Activated T-cell treated with anti-CD3 and anti-CD28 coated beads, Interleukin-2, amount 50 U/mL, for 72 hours (primary cell): ENCODE measurements at regions not wholly inside any gene's neighbourhood (a gene's known extent, or its start where the extent isn't known, plus 50 kb on each side); places are given as distances from the start of the nearest gene placed in this dataset.

Source experiments
- ATAC-seq, 2 donors: fragments of 150-1000 bp; cut with Tn5 transposase; replicated peaks in 1 of 2; 2 replicates each; pipeline ENCODE4 v1.10.0; 2021; ENCODE audit warnings: moderate library complexity in 2 of 2, mild to moderate bottlenecking in 1 of 2
- DNase-seq, 2 donors: peaks; one replicate each; pipeline ENCODE4 v3.0.0; 2021 to 2022; ENCODE audit warnings: mixed read lengths in 1 of 2
- H3K27ac Mint-ChIP-seq: one replicate; pipeline ENCODE4 v1.8.0; 2022; ENCODE audit warnings: mild to moderate bottlenecking, moderate library complexity, mixed read lengths
- H3K27me3 Mint-ChIP-seq: one replicate; pipeline ENCODE4 v1.8.0; 2022; ENCODE audit warnings: low read depth, mixed read lengths
- H3K36me3 Mint-ChIP-seq, 2 donors: one replicate each; pipeline ENCODE4 v1.8.0; 2022; ENCODE audit warnings: mixed read lengths in 2 of 2, mild to moderate bottlenecking in 1 of 2; ENCODE audit not compliant: insufficient read depth in 2 of 2
- H3K4me1 Mint-ChIP-seq: one replicate; pipeline ENCODE4 v1.8.0; 2022; ENCODE audit warnings: low read depth, mixed read lengths
- H3K4me3 Mint-ChIP-seq, 2 donors: one replicate each; pipeline ENCODE4 v1.8.0; 2022; ENCODE audit warnings: mild to moderate bottlenecking in 2 of 2, mixed read lengths in 2 of 2, moderate library complexity in 2 of 2
- H3K9me3 Mint-ChIP-seq, 2 donors: one replicate each; pipeline ENCODE4 v1.8.0; 2022; ENCODE audit warnings: mixed read lengths in 2 of 2

- ATAC-seq (no peak), DNase-seq (no peak)
- Mint-ChIP-seq H3K9me3 (peaks cover 1 to 6% of the 10 kb centered on the region in 2 donors), H3K4me3 (no peak overlapping the region), H3K27me3 (no peaks in the 10 kb centered on the region), H3K27ac (no peak overlapping the region), H3K36me3 (no peaks in the 10 kb centered on the region), H3K4me1 (no peaks in the 10 kb centered on the region)
Measured at GRCh38 chr11:42713279-42713678, 598.5 kb upstream of the API5 start.

DNA sequence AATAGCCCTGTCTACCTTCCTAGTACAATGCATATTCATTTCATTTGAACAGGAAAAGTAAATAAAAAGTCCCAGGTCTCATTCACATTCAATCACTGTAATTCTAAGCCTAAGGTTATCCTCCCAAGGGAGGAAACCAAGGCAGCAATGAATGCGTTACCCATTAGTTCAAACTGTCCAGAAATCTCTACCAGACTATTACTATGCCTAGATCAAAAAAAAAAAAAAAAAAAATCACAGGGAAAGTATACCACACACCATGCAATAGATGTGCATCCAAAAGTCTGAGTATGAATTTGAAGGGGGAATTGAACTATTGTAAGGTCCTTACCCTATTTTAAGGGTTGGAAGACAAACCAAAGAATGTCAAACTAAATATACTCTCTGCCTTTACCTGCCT, 598.0 kb upstream of the API5 start:
- peaks cover 1 to 6% of the 10 kb centered on the region in 2 donors for H3K9me3 Mint-ChIP-seq
- H3K27me3 Mint-ChIP-seq = no peaks in the 10 kb centered on the region

GRCh38 chr11:42720716-42721563, 590.9 kb upstream of the API5 start:
- Mint-ChIP-seq H3K27me3 (no peaks in the 10 kb centered on the region), H3K4me1 (no peaks in the 10 kb centered on the region), H3K27ac (no peak overlapping the region), H3K36me3 (no peaks in the 10 kb centered on the region), H3K9me3 (peaks cover 7 to 8% of the 10 kb centered on the region in 2 donors), H3K4me3 (no peak overlapping the region)
- no peak for DNase-seq
- no peak for ATAC-seq

More for the DNA sequence above, 598.0 kb upstream of the API5 start:
- no peaks in the 10 kb centered on the region for H3K36me3 Mint-ChIP-seq
- no peak for DNase-seq
- no peak overlapping the region for H3K4me3 Mint-ChIP-seq
- ATAC-seq = no peak
- H3K4me1 Mint-ChIP-seq = no peaks in the 10 kb centered on the region
- no peak overlapping the region for H3K27ac Mint-ChIP-seq

DNA sequence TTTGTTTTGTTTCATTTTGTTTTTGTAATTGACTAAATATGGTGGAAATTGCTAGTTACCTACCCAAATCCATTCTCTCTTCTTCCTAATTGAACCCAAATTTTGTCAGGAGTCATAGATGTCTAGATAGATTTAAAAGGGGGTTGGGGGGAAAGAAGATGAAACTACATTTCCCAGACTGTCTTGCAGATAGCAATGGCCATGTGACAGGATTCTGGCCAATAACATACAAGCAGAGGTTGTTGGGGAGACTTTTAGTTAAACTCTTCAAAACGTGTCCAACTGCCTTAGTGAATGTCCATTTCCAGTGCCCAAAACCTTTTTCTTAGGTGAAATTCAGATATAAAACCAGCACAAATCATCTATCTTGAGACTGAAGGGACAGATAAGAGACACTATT, 583.9 kb upstream of the API5 start:
- DNase-seq (no peak), ATAC-seq (no peak)
- H3K4me3 Mint-ChIP-seq = no peak overlapping the region
- H3K27ac Mint-ChIP-seq = no peak overlapping the region
- no peaks in the 10 kb centered on the region for H3K4me1 Mint-ChIP-seq
- no peaks in the 10 kb centered on the region for H3K36me3 Mint-ChIP-seq
- peaks cover 5 to 6% of the 10 kb centered on the region in 2 donors for H3K9me3 Mint-ChIP-seq
- no peaks in the 10 kb centered on the region for H3K27me3 Mint-ChIP-seq

DNA sequence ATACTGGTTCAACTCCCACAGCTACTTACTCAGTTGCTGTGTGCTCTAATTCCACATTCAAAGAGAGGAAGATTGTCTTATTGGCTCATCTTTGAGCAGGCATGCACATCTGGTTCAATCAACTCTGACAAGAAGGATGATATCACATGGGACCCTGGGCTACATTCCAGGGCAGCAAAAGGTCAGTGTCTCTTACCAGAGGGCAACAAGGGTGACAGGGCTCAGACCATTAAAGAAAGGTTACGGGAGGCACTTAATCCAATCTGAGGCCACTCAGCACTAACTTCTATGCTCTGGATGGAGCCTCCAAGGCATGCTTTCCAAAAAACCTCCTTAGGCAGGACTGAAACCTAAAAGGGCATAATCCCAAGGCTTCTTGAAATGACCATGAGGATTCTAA, 549.4 kb upstream of the API5 start:
- no peak overlapping the region for H3K27ac Mint-ChIP-seq
- H3K27me3 Mint-ChIP-seq = no peaks in the 10 kb centered on the region
- H3K36me3 Mint-ChIP-seq = no peaks in the 10 kb centered on the region
- no peaks in the 10 kb centered on the region for H3K4me1 Mint-ChIP-seq
- ATAC-seq (no peak), DNase-seq (no peak)
- peaks cover 5 to 6% of the 10 kb centered on the region in 2 donors for H3K9me3 Mint-ChIP-seq
- H3K4me3 Mint-ChIP-seq = no peak overlapping the region

- Mint-ChIP-seq H3K4me3 (no peak overlapping the region), H3K4me1 (no peaks in the 10 kb centered on the region), H3K27ac (no peak overlapping the region)
Measured at GRCh38 chr11:42764936-42765335, 546.9 kb upstream of the API5 start.

DNA sequence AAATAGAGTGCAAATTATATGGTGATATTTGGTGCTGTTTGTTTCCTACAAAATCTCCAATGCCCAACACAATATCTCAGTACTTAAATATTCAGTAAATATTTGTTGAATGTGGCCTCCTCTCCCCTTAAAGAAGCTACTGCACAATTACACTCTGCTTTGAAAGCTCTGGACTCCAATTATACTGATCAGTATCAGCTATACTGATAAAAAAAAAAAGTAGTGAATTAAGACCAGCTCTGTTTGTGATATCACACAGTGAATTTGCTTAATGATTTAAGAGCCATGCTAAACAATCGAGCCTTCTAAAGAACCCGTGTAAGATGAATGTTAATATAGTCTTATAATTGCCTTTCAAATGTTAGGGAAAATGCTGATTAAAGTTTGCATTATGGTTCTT, 543.2 kb upstream of the API5 start:
- Mint-ChIP-seq H3K4me3 (no peak overlapping the region), H3K27ac (no peak overlapping the region), H3K27me3 (no peaks in the 10 kb centered on the region), H3K4me1 (no peaks in the 10 kb centered on the region), H3K36me3 (no peaks in the 10 kb centered on the region), H3K9me3 (peaks cover 2 to 5% of the 10 kb centered on the region in 2 donors)
- no peak for ATAC-seq
- no peak for DNase-seq

More at GRCh38 chr11:42764936-42765335, 546.9 kb upstream of the API5 start:
- DNase-seq (no peak), ATAC-seq (no peak)
- Mint-ChIP-seq H3K36me3 (no peaks in the 10 kb centered on the region), H3K9me3 (peaks cover 2 to 7% of the 10 kb centered on the region in 2 donors), H3K27me3 (no peaks in the 10 kb centered on the region)

GRCh38 chr11:42770444-42771065, 541.2 kb upstream of the API5 start:
- no peak overlapping the region for H3K27ac Mint-ChIP-seq
- peak in 1 of 2 donors; percentile 1 for DNase-seq
- peaks cover 2% of the 10 kb centered on the region in 2 donors for H3K9me3 Mint-ChIP-seq

GRCh38 chr11:42772886-42773285, 538.9 kb upstream of the API5 start:
- Mint-ChIP-seq H3K4me1 (no peaks in the 10 kb centered on the region), H3K4me3 (no peak overlapping the region), H3K27ac (no peak overlapping the region), H3K9me3 (peaks cover 2 to 4% of the 10 kb centered on the region in 2 donors), H3K36me3 (no peaks in the 10 kb centered on the region), H3K27me3 (no peaks in the 10 kb centered on the region)
- ATAC-seq (no peak), DNase-seq (no peak)

More at GRCh38 chr11:42770444-42771065, 541.2 kb upstream of the API5 start:
- ATAC-seq = no peak
- no peaks in the 10 kb centered on the region for H3K4me1 Mint-ChIP-seq
- H3K4me3 Mint-ChIP-seq = no peak overlapping the region
- no peaks in the 10 kb centered on the region for H3K27me3 Mint-ChIP-seq
- no peaks in the 10 kb centered on the region for H3K36me3 Mint-ChIP-seq

DNA sequence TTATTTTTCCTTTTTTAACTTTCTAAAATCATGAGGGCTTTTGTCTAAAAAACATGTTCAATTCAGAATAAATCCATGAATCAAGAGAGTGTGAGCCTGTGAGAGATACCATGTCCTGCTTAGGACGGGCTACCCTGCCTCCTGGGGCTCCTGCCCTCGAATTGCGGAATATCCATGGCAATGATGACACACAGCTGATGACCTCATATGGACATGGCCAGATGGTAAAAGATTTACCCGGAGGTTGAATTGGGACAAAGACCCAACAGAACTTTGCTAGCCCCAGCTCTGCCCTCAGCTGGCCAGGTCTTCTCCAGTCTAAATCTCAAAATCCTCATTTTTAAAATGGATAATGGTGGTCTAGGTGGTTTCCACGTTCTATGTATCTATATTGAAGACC, 538.1 kb upstream of the API5 start:
- Mint-ChIP-seq H3K36me3 (no peaks in the 10 kb centered on the region), H3K27me3 (no peaks in the 10 kb centered on the region), H3K4me3 (no peak overlapping the region), H3K27ac (no peak overlapping the region), H3K9me3 (peaks cover 1 to 2% of the 10 kb centered on the region in 2 donors), H3K4me1 (no peaks in the 10 kb centered on the region)
- ATAC-seq (no peak), DNase-seq (no peak)

- H3K27ac Mint-ChIP-seq = no peak overlapping the region
- ATAC-seq (no peak), DNase-seq (no peak)
- no peak overlapping the region for H3K4me3 Mint-ChIP-seq
- H3K27me3 Mint-ChIP-seq = no peaks in the 10 kb centered on the region
- H3K4me1 Mint-ChIP-seq = no peaks in the 10 kb centered on the region
- peaks cover 0 to 1% of the 10 kb centered on the region in 2 donors for H3K9me3 Mint-ChIP-seq
- no peaks in the 10 kb centered on the region for H3K36me3 Mint-ChIP-seq
Measured at GRCh38 chr11:42774567-42774966, 537.2 kb upstream of the API5 start.

- Mint-ChIP-seq H3K27me3 (no peaks in the 10 kb centered on the region), H3K27ac (no peak overlapping the region), H3K9me3 (peaks cover 0 to 3% of the 10 kb centered on the region in 2 donors), H3K36me3 (no peaks in the 10 kb centered on the region), H3K4me3 (no peak overlapping the region), H3K4me1 (no peaks in the 10 kb centered on the region)
- no peak for DNase-seq
- ATAC-seq = no peak
Measured at GRCh38 chr11:42777776-42778175, 534.0 kb upstream of the API5 start.

- no peaks in the 10 kb centered on the region for H3K4me1 Mint-ChIP-seq
- DNase-seq (no peak), ATAC-seq (no peak)
- peaks cover 0 to 3% of the 10 kb centered on the region in 2 donors for H3K9me3 Mint-ChIP-seq
- no peaks in the 10 kb centered on the region for H3K36me3 Mint-ChIP-seq
- H3K27ac Mint-ChIP-seq = no peak overlapping the region
- H3K27me3 Mint-ChIP-seq = no peaks in the 10 kb centered on the region
- no peak overlapping the region for H3K4me3 Mint-ChIP-seq
Measured at GRCh38 chr11:42778193-42778592, 533.6 kb upstream of the API5 start.
